ENCODE measurements at regions not wholly inside any gene's neighbourhood (a gene's known extent, or its start where the extent isn't known, plus 50 kb on each side); places are given as distances from the start of the nearest gene placed in this dataset.

GRCh38 chr9:78640728-78641127 lies 343.8 kb downstream of the PSAT1 start:
- intact Hi-C loops (cut with DNase I; ENCODE audit: low total_unique reads) (no loop called here), in situ Hi-C loops (cut with MboI; ENCODE audit: low pct_ligation_motif_present in 1 of 4, low pct_unique_long_range_greater_than_20kb in 1 of 4, low sequenced_read_pairs in 3 of 4) (no loop called here)
- Histone ChIP-seq H3K9me3 (no peaks in the 10 kb centered on the region), H3K36me3 (no peaks in the 10 kb centered on the region), H3K27ac (no peak overlapping the region), H3K4me3 (no peak overlapping the region), H3K27me3 (no peaks in the 10 kb centered on the region), H3K4me1 (no peaks in the 10 kb centered on the region)
- DNase-seq = no peak
- WGBS, 2 donors (ENCODE audit: low coverage in 1 of 2) = 34 to 54% methylated on average over 2 to 4 of the region's 4 CpGs
- no peak for TF ChIP-seq POLR2A (IDR thresholded peaks at IDR 0.05)
- no peak for TF ChIP-seq CTCF (IDR thresholded peaks at IDR 0.05)
- TF ChIP-seq EP300 (IDR thresholded peaks at IDR 0.05; ENCODE audit: low read depth) = no peak
- no peak for TF ChIP-seq POLR2AphosphoS5 (IDR thresholded peaks at IDR 0.05)

GRCh38 chr9:78644359-78644758 lies 347.4 kb downstream of the PSAT1 start:
- no peak for DNase-seq

GRCh38 chr9:78654324-78654723 lies 357.4 kb downstream of the PSAT1 start:
- Histone ChIP-seq H3K4me3 (no peak overlapping the region), H3K27ac (no peak overlapping the region), H3K9me3 (no peaks in the 10 kb centered on the region), H3K4me1 (no peaks in the 10 kb centered on the region), H3K27me3 (no peaks in the 10 kb centered on the region), H3K36me3 (no peaks in the 10 kb centered on the region)
- in situ Hi-C loops (cut with MboI; ENCODE audit: low pct_ligation_motif_present in 1 of 4, low pct_unique_long_range_greater_than_20kb in 1 of 4, low sequenced_read_pairs in 3 of 4) = no loop called here
- 50 to 67% methylated on average over 1 of the region's 1 CpG for WGBS, 2 donors (ENCODE audit: low coverage in 1 of 2)
- intact Hi-C loops (cut with DNase I; ENCODE audit: low total_unique reads) = no loop called here
- TF ChIP-seq EP300 (IDR thresholded peaks at IDR 0.05; ENCODE audit: low read depth) (no peak), POLR2A (IDR thresholded peaks at IDR 0.05) (no peak), CTCF (IDR thresholded peaks at IDR 0.05) (no peak), POLR2AphosphoS5 (IDR thresholded peaks at IDR 0.05) (no peak)
- DNase-seq = no peak

More at GRCh38 chr9:78644359-78644758, 347.4 kb downstream of the PSAT1 start:
- no peak for TF ChIP-seq POLR2AphosphoS5 (IDR thresholded peaks at IDR 0.05)
- TF ChIP-seq POLR2A (IDR thresholded peaks at IDR 0.05) = no peak
- no peak for TF ChIP-seq EP300 (IDR thresholded peaks at IDR 0.05; ENCODE audit: low read depth)
- TF ChIP-seq CTCF (IDR thresholded peaks at IDR 0.05) = no peak
- no peaks in the 10 kb centered on the region for H3K27me3 ChIP-seq
- H3K9me3 ChIP-seq = no peaks in the 10 kb centered on the region
- no peak overlapping the region for H3K4me3 ChIP-seq
- H3K36me3 ChIP-seq = no peaks in the 10 kb centered on the region
- in situ Hi-C loops (cut with MboI; ENCODE audit: low pct_ligation_motif_present in 1 of 4, low pct_unique_long_range_greater_than_20kb in 1 of 4, low sequenced_read_pairs in 3 of 4) = no loop called here
- H3K27ac ChIP-seq = no peak overlapping the region
- H3K4me1 ChIP-seq = no peaks in the 10 kb centered on the region
- intact Hi-C loops (cut with DNase I; ENCODE audit: low total_unique reads) = no loop called here

GRCh38 chr9:78663369-78663768 lies 366.4 kb downstream of the PSAT1 start:
- no peaks in the 10 kb centered on the region for H3K36me3 ChIP-seq
- in situ Hi-C loops (cut with MboI; ENCODE audit: low pct_ligation_motif_present in 1 of 4, low pct_unique_long_range_greater_than_20kb in 1 of 4, low sequenced_read_pairs in 3 of 4) = no loop called here
- H3K4me3 ChIP-seq = no peak overlapping the region
- no peaks in the 10 kb centered on the region for H3K4me1 ChIP-seq
- TF ChIP-seq CTCF (IDR thresholded peaks at IDR 0.05) (no peak), POLR2AphosphoS5 (IDR thresholded peaks at IDR 0.05) (no peak), EP300 (IDR thresholded peaks at IDR 0.05; ENCODE audit: low read depth) (no peak)
- H3K27ac ChIP-seq = no peak overlapping the region
- H3K9me3 ChIP-seq = no peaks in the 10 kb centered on the region
- H3K27me3 ChIP-seq = no peaks in the 10 kb centered on the region
- DNase-seq = no peak
- intact Hi-C loops (cut with DNase I; ENCODE audit: low total_unique reads) = no loop called here
- WGBS, 2 donors (ENCODE audit: low coverage in 1 of 2) = 81 to 83% methylated on average over 2 to 3 of the region's 3 CpGs

Measured in transverse colon (tissue), 4 donors.